NCI-H1092 treated with DMSO at 0.1 percent for 48 hours (cell line): ENCODE measurements at regions not wholly inside any gene's neighbourhood (a gene's known extent, or its start where the extent isn't known, plus 50 kb on each side); places are given as distances from the start of the nearest gene placed in this dataset.
A peak's percentile ranks its signal among the peaks of the same experiment; 100 is the strongest.
"Not testable (repeated sequence)": the region's sequence is repeated elsewhere in the genome, so short reads cannot be mapped to it uniquely, and the experiment has no call there.

Experiments
- DNase-seq: peaks from one replicate; lab custom pipeline; 2025; lab: John Stamatoyannopoulos, UW

DNA sequence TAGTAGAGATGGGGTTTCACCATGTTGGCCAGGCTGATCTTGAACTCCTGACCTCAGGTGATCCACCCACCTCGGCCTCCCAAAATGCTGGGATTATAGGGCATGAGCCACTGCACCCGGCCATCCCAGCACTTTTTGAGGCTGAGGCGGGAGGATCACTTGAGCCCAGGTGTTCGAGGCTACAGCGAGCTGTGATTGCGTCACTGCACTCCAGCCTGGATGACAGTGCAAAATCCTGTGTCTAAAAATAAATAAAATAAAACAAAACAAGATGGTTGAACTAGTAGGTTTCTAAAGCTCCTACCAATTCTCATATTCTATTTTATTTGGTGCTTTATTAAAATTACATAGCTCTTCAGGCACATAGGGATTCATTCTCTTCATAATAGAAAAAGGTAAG is 890.3 kb upstream of the AUTS2 start:
- DNase-seq = no peak

GRCh38 chr7:68712956-68713495 is 885.2 kb upstream of the AUTS2 start:
- DNase-seq = no peak

DNA sequence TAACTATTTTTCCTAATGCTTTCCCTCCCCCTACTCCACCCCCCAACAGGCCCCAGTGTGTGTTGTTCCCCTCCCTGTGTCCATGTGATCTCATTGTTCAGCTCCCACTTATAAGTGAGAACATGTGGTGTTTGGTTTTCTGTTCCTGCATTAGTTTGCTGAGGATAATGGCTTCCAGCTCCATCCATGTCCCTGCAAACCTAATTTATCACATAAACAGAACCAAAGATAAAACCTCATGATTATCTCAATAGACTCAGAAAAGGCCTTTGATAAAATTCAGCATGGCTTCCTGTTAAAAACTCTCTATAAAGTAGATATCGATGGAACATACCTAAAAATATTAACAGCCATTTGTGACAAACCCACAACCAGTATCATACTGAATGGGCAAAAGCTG is 884.1 kb upstream of the AUTS2 start:
- not testable (repeated sequence) for DNase-seq

DNA sequence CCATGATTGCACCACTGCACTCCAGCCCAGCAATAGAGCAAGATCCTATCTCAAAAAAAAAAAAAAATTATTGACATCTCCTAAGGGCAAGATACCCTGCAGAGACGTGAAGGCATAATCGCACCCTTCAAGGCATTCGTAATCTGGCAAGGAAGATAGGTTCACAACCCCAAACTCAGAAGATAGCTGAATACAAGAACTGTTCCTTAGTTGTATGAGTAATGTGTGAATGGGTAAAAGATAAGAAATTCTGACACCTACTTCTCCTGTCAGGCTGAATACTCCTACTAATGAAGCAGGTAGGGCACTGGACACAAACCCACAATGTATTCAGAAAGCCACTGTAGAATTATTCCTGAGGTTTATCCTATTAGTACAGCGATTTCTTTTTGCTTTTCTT is 882.4 kb upstream of the AUTS2 start:
- no peak for DNase-seq

DNA sequence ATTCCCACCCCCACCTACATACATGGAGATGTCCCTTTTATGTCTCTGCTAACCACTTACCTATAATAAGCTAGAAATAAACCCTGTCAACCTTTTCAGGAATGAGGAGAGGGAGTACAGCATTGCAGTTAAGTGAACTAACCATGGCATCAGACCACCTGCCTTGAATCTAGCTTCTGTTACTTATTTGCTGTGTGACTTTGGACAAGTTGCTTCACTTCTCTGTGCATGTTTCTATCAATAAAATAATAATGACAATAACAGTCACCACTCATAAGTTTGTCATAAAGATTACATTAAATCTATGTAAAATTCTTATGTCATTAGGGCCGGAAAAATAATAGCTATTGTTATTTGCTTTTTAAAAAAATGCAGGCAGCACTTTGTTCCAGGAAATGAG is 881.1 kb upstream of the AUTS2 start:
- no peak for DNase-seq

- no peak for DNase-seq
Observed at GRCh38 chr7:68718097-68718551, 880.2 kb upstream of the AUTS2 start.

- no peak for DNase-seq
Observed at GRCh38 chr7:68720697-68721096, 877.6 kb upstream of the AUTS2 start.

DNA sequence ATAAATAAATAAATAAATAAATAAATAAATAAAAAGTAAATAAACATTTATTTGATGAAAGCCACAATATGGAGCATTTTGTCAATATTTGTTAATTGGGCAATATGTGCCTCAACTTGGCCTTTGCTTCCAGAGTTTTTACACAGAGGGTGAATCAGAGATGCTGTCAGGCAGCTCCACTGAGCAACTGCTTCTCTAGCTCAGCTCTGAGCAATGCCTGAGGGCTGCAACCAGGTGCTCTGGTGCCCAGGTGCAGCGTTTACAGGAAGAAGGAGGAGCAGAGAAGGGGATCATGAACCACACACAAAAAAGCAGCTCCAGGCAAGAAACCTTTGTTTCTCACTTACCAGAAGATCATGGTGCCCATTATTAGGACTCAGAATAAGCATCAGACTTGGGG is 876.2 kb upstream of the AUTS2 start:
- no peak for DNase-seq

- no peak for DNase-seq
Observed at GRCh38 chr7:68724965-68725364, 873.3 kb upstream of the AUTS2 start.

GRCh38 chr7:68725843-68726785 is 872.2 kb upstream of the AUTS2 start:
- no peak for DNase-seq

GRCh38 chr7:68728720-68729119 is 869.6 kb upstream of the AUTS2 start:
- peak; percentile 16 for DNase-seq

DNA sequence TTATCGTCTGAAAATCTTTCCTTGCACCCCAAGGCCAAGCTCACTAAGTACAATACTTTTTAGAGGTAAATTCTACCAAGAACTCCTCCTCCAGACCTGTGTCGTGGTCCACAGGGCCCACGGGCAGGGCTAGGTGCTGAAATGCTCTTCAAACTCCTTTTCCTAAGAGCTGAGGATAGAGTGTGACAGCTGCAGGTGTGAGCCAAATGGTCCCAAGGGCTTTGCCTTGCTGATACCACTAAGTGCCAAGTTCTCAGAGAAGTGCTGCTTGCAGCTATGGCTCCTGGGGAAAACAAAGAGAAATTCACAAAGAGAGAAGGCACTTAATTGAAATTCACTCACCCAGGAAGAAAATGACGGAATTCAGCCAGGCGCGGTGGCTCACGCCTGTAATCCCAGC is 868.9 kb upstream of the AUTS2 start:
- DNase-seq = peak; percentile 80

DNA sequence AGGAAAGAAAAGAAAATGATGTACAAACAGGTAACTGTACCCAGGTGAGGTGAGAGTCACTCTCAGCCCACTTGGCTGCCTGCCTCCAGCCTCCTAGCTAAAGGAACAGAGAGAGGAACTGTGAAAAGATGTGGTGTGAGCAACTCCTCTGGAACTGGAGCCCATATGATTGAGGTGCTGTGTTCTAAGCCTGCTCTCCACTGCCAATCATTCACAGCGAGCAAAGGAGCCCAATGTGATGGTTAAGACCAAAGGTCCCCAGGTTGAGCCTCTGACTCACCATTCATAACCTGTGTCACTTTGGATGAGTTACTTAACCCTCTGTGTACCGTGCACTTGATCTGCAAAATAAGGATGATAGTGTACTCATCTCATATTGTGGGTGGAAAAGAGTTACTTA is 868.1 kb upstream of the AUTS2 start:
- DNase-seq = peak; percentile 69

- DNase-seq = peak; percentile 99
Observed at GRCh38 chr7:68730964-68731363, 867.3 kb upstream of the AUTS2 start.

- no peak for DNase-seq
Observed at GRCh38 chr7:68733219-68734153, 864.8 kb upstream of the AUTS2 start.

DNA sequence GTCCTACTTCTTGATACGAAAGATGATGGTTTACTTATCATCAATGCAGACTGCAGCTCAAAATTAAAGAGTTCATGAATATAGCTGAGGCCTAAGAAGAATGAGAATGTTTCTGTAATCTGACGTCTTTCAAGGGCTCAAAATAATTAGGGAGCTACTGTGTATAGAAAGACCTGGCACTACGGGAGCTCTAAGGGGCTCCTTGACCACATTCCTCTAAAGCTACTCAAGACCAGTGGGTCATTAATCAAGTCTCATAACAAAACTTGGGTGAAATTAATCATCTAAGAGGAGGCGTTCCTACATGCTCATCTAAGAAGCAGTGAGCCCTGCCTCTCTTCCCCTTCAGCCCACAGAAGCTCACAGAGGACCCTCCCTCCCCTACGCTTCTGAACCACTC is 863.8 kb upstream of the AUTS2 start:
- no peak for DNase-seq

GRCh38 chr7:68739306-68739705 is 859.0 kb upstream of the AUTS2 start:
- no peak for DNase-seq

DNA sequence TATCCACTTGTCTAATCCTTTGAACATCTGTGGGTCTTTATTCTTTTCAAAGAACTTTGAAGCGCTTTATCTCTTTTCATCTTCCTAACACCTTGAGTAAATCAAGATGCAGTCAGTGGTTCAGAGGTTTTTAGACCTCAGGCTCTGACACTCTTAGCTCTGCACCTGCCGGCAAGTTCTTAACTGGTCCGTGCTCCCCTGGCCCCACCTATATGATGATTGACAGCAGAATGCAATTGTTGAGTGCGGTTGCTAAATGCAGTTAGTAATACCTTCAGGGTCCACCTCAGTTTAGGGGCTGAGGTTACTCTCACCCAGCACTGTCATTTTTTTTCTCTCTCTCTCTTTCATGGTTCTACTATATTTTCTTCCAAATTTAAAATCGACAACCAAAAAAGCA is 854.2 kb upstream of the AUTS2 start:
- DNase-seq = no peak

GRCh38 chr7:68748934-68749900 is 849.1 kb upstream of the AUTS2 start:
- no peak for DNase-seq

DNA sequence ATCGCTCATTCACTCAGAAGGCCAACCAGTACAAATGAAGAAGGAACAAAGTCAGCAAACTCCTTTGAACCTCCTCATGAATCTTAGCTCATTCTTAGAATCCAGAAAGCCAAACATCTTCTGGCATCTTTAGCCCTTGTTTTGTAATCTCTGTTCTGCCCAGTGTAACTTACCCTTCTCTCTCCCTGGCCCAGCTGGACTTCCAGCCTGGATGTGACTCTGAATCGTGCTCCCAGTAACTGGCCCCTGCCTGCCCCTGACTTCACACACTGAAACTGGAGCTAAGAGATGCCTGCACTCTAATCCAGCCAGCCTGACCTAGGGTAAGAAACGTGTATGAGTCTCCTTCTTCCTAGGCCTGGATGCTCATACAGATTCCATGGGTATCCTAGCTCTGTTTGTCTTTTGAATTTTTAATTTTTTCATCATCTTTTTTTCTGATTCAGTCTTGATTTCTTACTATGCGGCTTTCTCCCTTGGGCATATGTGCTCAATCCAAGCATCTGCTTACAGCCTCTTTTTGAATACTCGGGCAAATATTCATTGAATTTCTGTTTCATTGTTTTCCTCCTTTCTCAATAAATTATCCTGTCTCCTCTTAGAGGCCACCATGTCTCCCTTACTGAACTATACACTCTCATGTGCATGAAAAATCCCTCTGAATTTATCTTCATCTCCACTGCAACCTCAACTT is 845.6 kb upstream of the AUTS2 start:
- DNase-seq = no peak

GRCh38 chr7:68754414-68754813 is 843.9 kb upstream of the AUTS2 start:
- no peak for DNase-seq
